ENCODE measurements at regions not wholly inside any gene's neighbourhood (a gene's known extent, or its start where the extent isn't known, plus 50 kb on each side); places are given as distances from the start of the nearest gene placed in this dataset.
"Not testable (repeated sequence)": the region's sequence is repeated elsewhere in the genome, so short reads cannot be mapped to it uniquely, and the experiment has no call there.

GRCh38 chr5:117379521-117379920 is 804.9 kb upstream of the SEMA6A start:
- in situ Hi-C loops (cut with MboI; ENCODE audit: low sequenced_read_pairs) = no loop called here

DNA sequence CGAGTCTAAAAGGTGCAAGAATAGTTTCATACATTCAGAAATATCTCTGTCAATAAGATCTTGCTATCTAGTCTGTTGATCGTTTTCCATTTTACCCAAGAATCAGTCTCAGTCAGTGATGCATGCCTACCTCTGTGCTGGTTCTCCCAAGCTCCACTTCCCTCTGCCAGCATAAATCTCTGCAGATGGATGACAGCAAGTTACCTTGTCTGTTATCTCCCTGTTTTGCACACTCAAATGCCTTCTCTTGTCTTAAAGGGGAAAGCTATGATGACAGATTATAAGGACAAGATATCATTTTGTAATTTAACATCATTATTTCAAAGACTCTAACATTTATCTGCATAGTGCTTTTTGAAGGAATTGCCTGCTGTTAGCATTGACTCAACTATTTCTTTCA is 802.1 kb upstream of the SEMA6A start:
- in situ Hi-C loops (cut with MboI; ENCODE audit: low sequenced_read_pairs) = no loop called here

DNA sequence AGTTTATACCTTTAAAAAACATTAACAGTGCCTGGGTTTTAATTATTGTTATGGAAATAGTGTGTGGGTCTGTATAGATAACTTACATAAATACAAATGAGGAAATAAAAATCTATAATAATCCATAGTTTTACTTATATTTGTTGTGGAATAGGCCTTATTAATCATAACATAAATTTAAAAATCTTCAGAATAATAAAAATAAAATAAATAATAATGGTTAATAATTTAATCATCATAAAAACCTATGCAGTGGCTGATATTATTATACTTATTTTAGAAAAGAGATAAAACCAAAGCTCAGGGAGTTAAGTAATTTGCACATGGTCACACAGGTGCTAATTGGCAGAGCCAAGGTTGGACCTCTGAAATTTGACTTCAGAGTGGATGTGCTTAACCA is 785.3 kb upstream of the SEMA6A start:
- in situ Hi-C loops (cut with MboI; ENCODE audit: low sequenced_read_pairs) = no loop called here

GRCh38 chr5:117357886-117358285 is 783.3 kb upstream of the SEMA6A start:
- in situ Hi-C loops (cut with MboI; ENCODE audit: low sequenced_read_pairs) = no loop called here

DNA sequence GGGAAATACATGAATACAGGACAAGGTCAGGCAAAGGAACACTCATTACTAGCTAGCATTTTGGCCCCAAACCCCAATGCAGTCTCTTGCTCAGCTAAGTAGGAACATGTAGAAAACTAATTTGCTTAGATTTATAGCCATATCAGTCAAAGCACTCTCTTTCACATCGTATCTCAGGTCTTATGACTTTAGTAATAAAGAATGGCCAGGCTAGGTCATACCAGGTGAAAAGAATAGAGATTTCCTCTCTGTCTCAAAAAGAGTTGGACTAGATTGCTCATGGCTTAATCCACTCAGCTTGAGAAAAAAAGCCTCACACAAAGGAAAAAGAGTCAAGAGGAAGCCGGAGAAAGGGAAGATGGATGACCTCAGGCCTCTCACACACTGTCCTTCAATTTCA is 772.7 kb upstream of the SEMA6A start:
- in situ Hi-C loops (cut with MboI; ENCODE audit: low sequenced_read_pairs) = no loop called here

DNA sequence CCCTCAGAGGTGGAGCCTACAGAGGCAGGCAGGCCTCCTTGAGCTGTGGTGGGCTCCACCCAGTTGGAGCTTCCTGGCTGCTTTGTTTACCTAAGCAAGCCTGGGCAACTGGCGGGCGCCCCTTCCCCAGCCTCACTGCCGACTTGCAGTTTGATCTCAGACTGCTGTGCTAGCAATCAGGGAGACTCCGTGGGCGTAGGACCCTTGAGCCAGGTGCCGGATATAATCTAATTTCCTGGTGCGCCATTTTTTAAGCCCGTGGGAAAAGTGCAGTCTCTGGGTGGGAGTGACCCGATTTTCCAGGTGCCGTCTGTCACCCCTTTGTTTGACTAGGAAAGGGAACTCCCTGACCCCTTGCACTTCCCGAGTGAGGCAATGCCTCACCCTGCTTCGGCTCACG is 769.1 kb upstream of the SEMA6A start:
- in situ Hi-C loops (cut with MboI; ENCODE audit: low sequenced_read_pairs) = not testable (repeated sequence)

- in situ Hi-C loops (cut with MboI; ENCODE audit: low sequenced_read_pairs) = no loop called here
Measured at GRCh38 chr5:117337064-117337749, 762.6 kb upstream of the SEMA6A start.

DNA sequence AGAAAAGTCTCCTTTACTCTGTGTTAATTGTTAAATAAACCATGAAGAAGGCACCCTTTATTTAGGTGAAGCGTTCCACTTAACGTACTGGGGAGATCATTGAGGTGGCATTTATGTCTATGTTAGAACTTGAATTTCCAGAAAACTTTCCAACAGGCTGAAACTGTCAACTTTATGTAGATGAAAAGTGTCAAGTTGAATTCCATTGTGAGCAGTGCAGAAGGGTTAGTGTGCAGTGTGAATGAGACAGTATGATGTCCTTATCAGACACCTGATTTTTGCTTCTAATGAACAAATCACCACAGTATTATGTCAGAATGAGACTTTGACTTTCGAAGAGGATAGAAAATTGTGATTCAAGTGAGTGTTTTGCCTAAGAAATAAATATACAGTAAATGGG is 761.6 kb upstream of the SEMA6A start:
- in situ Hi-C loops (cut with MboI; ENCODE audit: low sequenced_read_pairs) = no loop called here

DNA sequence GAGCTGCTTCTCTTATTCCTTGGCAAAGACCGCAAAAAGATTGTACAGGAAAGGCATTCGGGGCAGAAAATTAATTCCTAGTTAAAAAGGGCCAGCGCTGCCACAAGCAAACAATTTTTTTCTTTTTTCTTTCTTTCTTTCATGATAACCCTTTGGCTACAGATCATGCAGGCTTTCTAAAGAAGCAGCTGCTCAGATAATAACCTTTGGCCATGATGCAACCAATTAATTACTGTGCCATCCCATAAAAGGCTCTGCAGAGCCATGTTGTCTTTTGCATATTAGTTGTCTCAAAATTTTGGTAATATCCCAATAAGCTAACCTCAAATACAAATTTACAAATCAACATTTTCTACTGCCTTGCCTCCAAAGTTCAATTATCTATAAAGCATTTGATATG is 758.4 kb upstream of the SEMA6A start:
- in situ Hi-C loops (cut with MboI; ENCODE audit: low sequenced_read_pairs) = no loop called here

- in situ Hi-C loops (cut with MboI; ENCODE audit: low sequenced_read_pairs) = no loop called here
Measured at GRCh38 chr5:117332341-117332740, 757.7 kb upstream of the SEMA6A start.

DNA sequence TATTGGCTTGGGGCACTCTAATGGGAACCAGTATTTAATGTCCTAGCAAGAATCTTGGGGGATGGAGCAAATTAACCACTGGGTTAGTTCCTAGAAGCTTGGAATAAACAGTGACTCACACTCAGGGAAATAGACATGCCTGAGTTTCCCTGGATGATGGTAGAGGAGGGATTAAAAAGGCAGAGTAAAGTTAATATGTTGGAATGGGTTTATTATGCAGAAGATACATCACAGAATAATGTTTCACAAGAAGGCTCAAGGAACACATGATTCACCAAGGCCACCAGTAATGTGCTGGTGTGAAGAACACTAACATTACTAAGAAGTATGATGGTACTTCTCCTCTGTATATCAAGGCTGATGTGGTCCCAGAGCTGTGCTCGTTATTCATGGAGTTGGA is 752.9 kb upstream of the SEMA6A start:
- in situ Hi-C loops (cut with MboI; ENCODE audit: low sequenced_read_pairs) = no loop called here

- in situ Hi-C loops (cut with MboI; ENCODE audit: low sequenced_read_pairs) = no loop called here
Measured at GRCh38 chr5:117326997-117327396, 752.4 kb upstream of the SEMA6A start.

DNA sequence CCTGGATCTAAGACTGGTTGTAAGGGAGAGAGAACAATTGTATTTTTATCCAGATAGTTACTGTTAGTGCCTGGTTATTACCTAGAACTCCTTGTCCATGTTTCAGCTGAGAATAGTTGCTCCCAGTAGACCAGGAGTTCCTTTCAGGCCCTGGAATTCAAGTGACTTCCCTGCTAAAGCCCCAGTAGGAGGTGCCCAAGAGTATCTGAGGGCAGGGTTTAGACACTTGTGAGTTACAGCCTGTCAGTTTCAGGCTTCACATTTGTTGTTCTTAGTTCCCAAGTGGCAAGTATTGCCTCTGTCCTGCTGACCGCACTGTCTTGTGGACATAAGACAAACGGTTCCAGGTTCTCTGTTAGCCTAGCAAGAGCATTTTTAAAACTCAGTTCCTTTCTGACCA is 743.9 kb upstream of the SEMA6A start:
- in situ Hi-C loops (cut with MboI; ENCODE audit: low sequenced_read_pairs) = no loop called here

DNA sequence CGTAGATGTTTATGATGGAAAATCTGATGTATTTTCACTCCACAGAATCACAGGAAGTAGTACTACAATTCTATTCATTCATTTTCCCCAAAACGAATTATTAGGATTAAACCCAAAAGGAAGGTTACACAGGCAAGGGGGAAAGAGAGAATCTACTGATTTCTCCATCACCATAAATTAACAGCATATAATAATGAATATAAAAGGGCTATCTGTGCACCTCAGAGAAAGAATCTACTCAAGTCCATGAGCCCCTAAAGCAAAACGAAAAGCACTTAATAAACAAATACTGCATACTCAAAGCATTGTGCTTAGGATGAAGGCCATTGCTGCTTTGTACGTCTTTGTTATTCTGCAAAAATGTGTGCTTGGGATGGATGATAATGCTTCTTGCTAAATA is 740.5 kb upstream of the SEMA6A start:
- in situ Hi-C loops (cut with MboI; ENCODE audit: low sequenced_read_pairs) = no loop called here

DNA sequence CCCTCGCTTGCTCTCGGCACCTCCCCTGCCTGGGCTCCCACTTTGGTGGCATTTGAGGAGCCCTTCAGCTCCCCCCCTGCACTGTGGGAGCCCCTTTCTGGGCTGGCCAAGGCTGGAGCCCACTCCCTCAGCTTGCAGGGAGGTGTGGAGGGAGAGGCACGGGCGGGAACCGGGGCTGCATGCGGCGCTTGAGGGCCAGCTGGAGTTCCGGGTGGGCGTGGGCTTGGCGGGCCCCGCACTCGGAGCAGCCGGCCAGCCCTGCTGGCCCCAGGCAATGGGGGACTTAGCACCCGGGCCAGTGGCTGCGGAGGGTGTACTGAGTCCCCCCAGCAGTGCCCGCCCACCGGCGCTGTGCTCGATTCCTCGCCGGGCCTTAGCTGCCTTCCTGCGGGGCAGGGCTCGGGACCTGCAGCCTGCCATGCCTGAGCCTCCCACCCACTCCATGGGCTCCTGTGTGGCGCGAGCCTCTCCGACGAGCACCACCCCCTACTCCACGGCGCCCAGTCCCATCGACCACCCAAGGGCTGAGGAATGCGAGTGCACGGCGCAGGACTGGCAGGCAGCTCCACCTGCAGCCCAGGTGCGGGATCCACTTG is 730.0 kb upstream of the SEMA6A start:
- in situ Hi-C loops (cut with MboI; ENCODE audit: low sequenced_read_pairs) = not testable (repeated sequence)

GRCh38 chr5:117302949-117303348 is 728.3 kb upstream of the SEMA6A start:
- in situ Hi-C loops (cut with MboI; ENCODE audit: low sequenced_read_pairs) = no loop called here

DNA sequence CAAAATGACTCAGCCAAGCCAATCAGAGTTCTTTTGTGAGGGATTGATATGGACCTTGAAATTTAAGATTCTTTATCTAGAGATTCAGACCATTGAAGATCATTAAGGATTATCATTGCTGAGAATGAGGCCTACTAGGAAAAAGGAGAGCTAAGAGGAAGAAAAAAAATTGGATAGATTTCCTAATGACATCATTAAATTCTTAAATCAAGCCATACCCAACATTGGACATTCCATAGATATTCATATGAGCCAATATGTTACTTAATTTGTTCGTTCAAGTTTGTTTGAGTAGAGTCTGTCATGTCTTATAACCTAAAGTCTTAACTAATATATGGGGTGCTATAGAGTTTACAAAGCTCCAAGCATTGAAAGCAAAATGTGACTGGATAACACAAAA is 727.9 kb upstream of the SEMA6A start:
- in situ Hi-C loops (cut with MboI; ENCODE audit: low sequenced_read_pairs) = no loop called here

- in situ Hi-C loops (cut with MboI; ENCODE audit: low sequenced_read_pairs) = no loop called here
Measured at GRCh38 chr5:117299936-117300328, 725.3 kb upstream of the SEMA6A start.

DNA sequence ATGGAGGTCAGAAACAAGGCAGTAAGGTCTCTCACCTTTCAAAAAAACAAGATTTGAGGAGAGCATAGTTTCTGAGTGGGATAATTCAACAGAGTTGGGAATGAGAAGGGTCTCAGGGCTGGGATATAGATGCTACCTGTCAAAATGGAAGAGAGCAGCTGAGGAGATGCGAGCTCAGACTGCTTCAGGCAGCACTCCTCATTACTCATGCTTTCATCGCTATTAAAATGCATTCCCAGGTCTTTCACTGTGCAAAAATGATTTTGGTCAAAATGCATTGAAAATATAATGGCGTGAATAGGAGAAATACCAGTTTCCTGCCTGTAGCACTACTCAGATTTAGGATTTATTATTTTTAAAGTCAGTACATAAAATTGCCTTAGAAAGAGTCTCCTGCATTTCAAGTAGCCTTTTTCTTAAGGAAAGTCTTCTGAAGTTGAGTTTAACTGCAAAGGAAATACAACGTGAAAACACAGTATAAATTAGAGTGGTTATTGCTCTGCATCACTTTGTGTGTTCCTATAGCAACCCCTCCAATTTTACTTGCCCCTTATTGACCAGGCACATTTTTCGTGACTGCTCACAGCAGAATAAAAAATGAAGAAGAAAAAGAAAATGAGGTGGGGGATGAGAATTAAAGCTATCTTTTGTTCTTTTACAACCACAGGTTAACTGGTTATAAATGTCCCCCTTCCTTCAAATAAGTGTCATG is 724.8 kb upstream of the SEMA6A start:
- in situ Hi-C loops (cut with MboI; ENCODE audit: low sequenced_read_pairs) = no loop called here

- in situ Hi-C loops (cut with MboI; ENCODE audit: low sequenced_read_pairs) = no loop called here
Measured at GRCh38 chr5:117296872-117297271, 722.2 kb upstream of the SEMA6A start.

GRCh38 chr5:117295941-117296340 is 721.3 kb upstream of the SEMA6A start:
- in situ Hi-C loops (cut with MboI; ENCODE audit: low sequenced_read_pairs) = no loop called here

- in situ Hi-C loops (cut with MboI; ENCODE audit: low sequenced_read_pairs) = no loop called here
Measured at GRCh38 chr5:117286813-117287212, 712.2 kb upstream of the SEMA6A start.
